ENCODE measurements at regions not wholly inside any gene's neighbourhood (a gene's known extent, or its start where the extent isn't known, plus 50 kb on each side); places are given as distances from the start of the nearest gene placed in this dataset.

DNA sequence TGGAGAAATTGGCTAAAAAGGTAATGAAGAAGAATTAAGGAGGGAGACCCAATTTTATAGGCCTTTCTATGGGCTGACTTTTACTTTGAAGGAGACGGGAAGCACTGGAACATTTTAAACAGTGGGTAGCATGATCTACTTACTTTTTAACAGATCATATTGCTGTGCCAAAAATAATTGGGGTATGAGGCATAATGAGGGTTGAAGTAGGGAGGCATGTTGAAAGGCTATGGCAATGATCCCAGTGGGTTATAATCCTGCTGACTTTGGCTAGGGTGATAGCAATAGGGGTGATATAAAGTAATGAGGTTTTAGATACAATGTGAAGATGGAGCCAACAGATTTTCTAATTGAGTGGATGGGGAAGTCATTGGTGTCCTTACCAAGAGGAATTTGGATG is 73.2 kb downstream of the GPR37 start:
- CTCF ChIA-PET = no interaction called here

GRCh38 chr7:124690840-124691239 is 74.8 kb downstream of the GPR37 start:
- CTCF ChIA-PET = no interaction called here

More for the DNA sequence above, 73.2 kb downstream of the GPR37 start:
- POLR2A ChIA-PET = no interaction called here

GRCh38 chr7:124689931-124690330 is 75.7 kb downstream of the GPR37 start:
- POLR2A ChIA-PET = no interaction called here
- CTCF ChIA-PET = no interaction called here

More at GRCh38 chr7:124690840-124691239, 74.8 kb downstream of the GPR37 start:
- POLR2A ChIA-PET = no interaction called here

DNA sequence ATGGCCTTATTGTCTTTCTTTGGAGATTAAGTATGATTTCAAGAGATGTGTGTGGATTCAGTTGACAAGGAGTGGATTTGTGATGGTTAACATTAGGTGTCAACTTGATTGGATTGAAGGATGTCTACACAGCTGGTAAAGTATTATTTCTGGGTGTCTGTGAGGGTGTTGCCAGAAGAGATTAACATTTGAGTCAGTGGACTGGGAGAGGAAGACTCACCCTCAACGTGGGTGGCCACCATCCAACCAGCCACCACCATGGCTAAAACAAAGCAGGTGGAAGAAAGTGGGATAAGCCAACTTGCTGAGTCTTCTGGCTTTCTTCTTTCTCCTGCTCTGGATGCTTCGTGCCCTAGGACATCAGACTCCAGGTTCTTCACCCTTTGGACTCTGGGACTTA is 76.1 kb downstream of the GPR37 start:
- ChIA-PET POLR2A (no interaction called here), CTCF (no interaction called here)

DNA sequence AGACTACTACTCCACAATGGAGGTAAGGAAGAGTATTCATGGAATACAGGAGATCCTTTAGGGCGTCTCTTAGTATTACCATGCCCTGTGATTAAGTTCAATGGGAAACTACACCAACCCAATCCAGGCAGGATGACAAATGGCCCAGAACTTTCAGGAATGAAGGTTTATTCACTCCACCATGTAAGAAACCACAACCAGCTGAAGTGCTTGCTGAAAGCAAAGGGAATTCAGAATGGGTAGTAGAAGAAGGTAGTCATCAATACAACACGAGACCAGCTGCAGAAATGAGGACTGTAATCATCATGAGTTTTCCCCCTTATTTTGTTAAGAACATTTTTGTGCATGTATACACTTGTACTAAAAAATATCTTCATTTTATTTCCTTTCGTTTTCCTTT is 76.6 kb downstream of the GPR37 start:
- POLR2A ChIA-PET = no interaction called here
- CTCF ChIA-PET = no interaction called here

DNA sequence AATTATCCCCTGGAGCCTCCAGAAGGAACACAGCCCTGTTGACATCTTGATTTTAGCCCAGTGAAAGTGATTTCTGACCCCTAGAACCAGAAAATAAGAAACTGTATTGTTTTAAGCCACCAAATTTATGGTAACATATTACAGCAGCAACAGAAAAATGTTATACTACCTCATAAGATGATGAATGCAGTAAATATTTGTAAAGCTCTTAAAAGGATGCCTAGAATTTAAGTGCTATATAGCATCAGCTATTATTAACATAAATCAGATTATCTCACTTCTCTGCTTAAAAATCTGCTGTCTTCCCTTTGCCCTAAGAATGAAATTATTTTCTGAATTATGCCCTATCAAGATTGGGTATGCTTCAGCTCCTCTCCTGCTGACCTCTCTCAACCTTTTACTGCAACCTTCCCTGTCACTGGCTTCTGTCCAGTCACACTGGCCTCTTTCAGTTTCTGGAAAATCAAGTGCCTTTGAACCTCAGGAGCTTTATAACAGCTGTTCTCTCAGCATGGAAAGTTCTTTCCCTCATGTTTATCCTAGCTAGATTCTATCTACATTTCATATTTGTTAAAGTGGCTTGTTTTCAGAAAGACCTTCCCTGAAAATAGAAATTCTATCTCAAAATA is 78.9 kb downstream of the GPR37 start:
- CTCF ChIA-PET = no interaction called here

DNA sequence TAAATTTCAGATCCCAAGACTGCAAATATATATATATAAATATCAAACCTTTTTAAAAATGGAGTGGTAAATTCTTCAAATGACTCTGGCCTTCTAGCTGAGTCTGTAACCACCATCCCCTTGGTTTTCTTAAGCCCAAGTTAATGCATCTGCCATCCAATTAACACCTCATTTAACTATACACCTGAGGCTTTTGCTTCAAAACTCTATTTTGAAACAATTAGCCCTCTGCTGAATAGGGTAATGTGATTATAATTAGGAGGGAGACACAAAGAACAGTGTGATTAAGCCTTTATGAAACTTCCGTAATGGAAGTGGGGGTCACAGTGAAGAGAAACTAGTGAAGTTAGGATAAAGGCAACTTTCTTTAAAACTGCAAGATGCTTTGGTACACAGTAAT is 83.6 kb downstream of the GPR37 start:
- POLR2A ChIA-PET = no interaction called here
- CTCF ChIA-PET = no interaction called here

More for the DNA sequence above, 78.9 kb downstream of the GPR37 start:
- POLR2A ChIA-PET = no interaction called here

- ChIA-PET POLR2A (no interaction called here), CTCF (no interaction called here)
Measured at GRCh38 chr7:124680304-124680703, 85.3 kb downstream of the GPR37 start.

GRCh38 chr7:124679586-124680225 is 85.9 kb downstream of the GPR37 start:
- ChIA-PET POLR2A (no interaction called here), CTCF (no interaction called here)

- ChIA-PET POLR2A (no interaction called here), CTCF (no interaction called here)
Measured at GRCh38 chr7:124679146-124679545, 86.4 kb downstream of the GPR37 start.

DNA sequence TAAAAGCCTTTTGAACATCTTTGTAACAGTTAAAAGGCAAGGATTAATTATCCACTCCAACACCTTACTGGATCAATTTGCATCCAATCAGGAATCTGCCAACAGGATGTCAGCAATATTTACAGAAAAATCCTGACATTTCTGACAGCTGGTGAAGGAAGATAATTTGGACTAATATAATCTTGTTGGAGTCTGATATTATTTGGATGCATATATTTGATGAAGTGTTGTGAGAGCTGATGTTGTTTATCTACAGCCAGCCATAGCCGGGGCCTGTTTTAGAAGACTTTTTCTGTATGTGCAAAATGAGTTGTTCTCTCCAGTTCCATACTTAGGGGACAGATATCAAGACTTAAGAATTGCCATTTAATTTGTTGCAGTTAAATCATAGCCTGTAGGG is 91.1 kb downstream of the GPR37 start:
- ChIA-PET CTCF (no interaction called here), POLR2A (no interaction called here)

DNA sequence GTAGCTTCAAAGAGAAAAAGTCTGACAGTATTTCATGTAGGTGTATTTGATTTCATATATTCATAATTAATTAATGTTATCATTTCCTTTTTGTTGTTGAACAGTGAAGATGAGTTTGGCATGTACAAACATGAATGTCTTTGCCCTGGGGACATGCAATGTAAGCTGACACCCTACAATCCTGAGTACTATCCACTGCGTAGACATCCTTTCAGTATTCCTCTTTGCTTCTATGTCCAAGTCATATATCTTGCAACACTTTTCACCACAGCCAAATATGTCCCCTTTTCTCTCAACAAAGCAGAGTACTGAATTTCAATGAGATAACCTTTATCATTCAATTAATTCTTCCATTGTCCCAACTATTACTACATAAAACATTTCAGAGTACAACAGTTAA is 93.6 kb downstream of the GPR37 start:
- CTCF ChIA-PET = no interaction called here
- POLR2A ChIA-PET = no interaction called here

DNA sequence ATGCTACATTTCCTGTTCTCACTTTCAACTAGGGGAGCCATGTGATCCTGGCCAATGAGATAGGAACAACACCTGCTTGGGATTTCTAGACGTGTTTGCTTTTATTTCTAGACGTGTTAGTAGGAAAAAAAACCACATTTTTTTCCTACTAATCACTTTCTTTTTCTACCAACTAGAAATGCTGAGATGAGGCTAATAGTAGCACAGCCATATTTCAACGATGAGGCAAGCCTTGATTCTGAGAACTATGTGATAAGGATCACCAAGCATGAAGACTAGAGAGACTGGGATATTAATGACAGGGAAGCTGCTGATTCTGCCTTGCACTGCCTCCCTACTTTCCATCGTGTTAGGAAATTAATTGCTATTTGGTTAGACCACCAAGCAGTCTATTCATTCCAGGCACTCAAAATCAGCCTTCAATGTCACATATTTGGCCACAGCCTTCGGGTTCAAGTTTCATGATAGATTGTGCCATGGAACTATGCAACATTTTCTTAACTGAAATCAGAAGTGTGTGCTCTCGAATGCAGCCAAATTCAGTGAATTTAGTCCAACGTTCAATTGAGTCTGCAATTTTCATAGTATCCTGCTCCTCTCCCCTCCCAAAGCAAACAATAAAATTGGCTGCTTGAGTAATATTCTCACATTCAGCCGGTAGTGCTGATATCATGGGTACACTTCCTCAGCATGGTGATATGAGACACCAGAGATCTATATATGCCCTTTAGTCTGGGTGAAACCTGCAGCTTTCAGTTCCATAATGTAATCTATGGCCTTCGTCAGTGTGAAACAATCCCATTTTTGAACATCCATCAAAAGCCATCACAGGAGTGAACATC is 98.1 kb downstream of the GPR37 start:
- POLR2A ChIA-PET = no interaction called here
- CTCF ChIA-PET = no interaction called here

DNA sequence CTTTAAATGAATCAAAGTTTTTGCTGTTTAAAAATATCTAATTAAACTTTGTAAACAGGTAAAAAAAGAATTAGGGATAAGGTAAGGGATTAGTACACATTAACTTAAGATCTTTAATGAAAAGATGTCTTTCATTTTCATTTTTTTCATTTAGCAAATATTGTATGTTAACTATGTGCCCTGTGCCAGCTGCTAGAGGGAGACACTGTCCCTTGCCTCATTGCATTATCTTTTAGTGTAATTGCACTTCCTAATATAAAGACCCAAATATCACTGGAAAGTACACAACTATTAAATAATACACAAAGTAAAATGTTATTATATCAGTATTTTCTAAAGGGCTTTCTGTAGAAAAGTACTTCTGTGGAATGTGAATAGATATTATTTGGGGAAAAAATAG is 102.7 kb downstream of the GPR37 start:
- ChIA-PET CTCF (no interaction called here), POLR2A (no interaction called here)

GRCh38 chr7:124662372-124662771 is 103.2 kb downstream of the GPR37 start:
- POLR2A ChIA-PET = no interaction called here

GRCh38 chr7:124655990-124656389 is 109.6 kb downstream of the GPR37 start:
- ChIA-PET CTCF (no interaction called here), POLR2A (interaction anchor here (0.6 kb wide), 1 partner anchor 39 kb away, joined by 5 read pairs; no protein-coding TSS in a partner anchor)

More at GRCh38 chr7:124662372-124662771, 103.2 kb downstream of the GPR37 start:
- CTCF ChIA-PET = no interaction called here

GRCh38 chr7:124652237-124652636 is 113.4 kb downstream of the GPR37 start:
- POLR2A ChIA-PET = no interaction called here
- CTCF ChIA-PET = no interaction called here

DNA sequence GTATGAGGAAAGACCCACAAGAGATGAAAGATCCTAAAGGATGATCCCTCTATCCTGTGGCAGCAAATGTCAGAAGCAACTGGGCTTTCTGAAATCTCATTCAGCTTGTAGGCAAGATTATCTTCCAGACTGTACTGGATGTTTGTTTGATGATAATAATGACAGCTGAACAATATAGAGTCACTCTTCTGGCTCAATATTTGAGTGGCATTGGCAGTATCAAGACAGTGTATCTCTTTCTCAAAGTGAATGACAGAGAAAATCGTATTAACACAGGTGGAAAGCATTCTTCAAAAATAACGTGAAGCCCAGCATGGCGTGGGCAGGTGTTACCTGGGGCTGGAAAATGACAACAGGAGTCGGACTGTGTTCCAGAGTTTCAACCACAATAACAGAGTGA is 114.5 kb downstream of the GPR37 start:
- CTCF ChIA-PET = no interaction called here

GRCh38 chr7:124649397-124650014 is 116.1 kb downstream of the GPR37 start:
- POLR2A ChIA-PET = no interaction called here
- CTCF ChIA-PET = no interaction called here

More for the DNA sequence above, 114.5 kb downstream of the GPR37 start:
- POLR2A ChIA-PET = no interaction called here

- ChIA-PET CTCF (no interaction called here), POLR2A (no interaction called here)
Measured at GRCh38 chr7:124647630-124648306, 117.8 kb downstream of the GPR37 start.
